H1 (cell line): ENCODE measurements at regions not wholly inside any gene's neighbourhood (a gene's known extent, or its start where the extent isn't known, plus 50 kb on each side); places are given as distances from the start of the nearest gene placed in this dataset.
A peak's percentile ranks its signal among the peaks of the same experiment; 100 is the strongest.

Experiments used
- CTCF ChIA-PET: fragments of 300-600 bp; sonication (Branson Sonifier 250); formaldehyde crosslinking; loops from one replicate; lab custom pipeline; 2021; ENCODE audit not compliant: partially characterized antibody; lab: Charles Lee
- POLR2A ChIA-PET: fragments of 300-600 bp; sonication (Branson Sonifier 250); formaldehyde crosslinking; loops from one replicate; lab custom pipeline; 2021; ENCODE audit warnings: inconsistent platforms; ENCODE audit not compliant: partially characterized antibody; lab: Charles Lee
- DNase-seq, 2 experiments: peaks; one replicate each; pipeline versions ENCODE4 v3.0.0 to v3.0.0-alpha.2; 2010 to 2022; ENCODE audit warnings: low spot score in 2 of 2, low read depth in 1 of 2, mixed read lengths in 1 of 2
- FAIRE-seq: peaks from 2 replicates; lab custom pipeline; 2011; peaks lifted over from hg19 to GRCh38; lab: Jason Lieb, UNC
- H2AFZ ChIP-seq: 2 replicates; pipeline ENCODE4 v1.8.1; 2012; ENCODE audit warnings: low read length, inconsistent platforms
- H2AK5ac ChIP-seq: 2 replicates; pipeline ENCODE4 v1.6.1; 2013; ENCODE audit warnings: low read depth, low read length
- H2BK120ac ChIP-seq: replicated peaks from 2 replicates; pipeline ENCODE3; 2013; ENCODE audit warnings: low read depth, low read length, inconsistent platforms
- H2BK12ac ChIP-seq: 2 replicates; pipeline ENCODE4 v1.6.1; 2013; ENCODE audit warnings: low read depth, low read length
- H2BK15ac ChIP-seq: 2 replicates; pipeline ENCODE4 v1.6.1; 2013; ENCODE audit warnings: low read length
- H2BK20ac ChIP-seq: 2 replicates; pipeline ENCODE4 v1.6.1; 2013; ENCODE audit warnings: low read length
- H2BK5ac ChIP-seq: 2 replicates; pipeline ENCODE4 v1.6.1; 2013; ENCODE audit warnings: low read depth, low read length
- H3K14ac ChIP-seq: 2 replicates; pipeline ENCODE4 v1.6.1; 2013; ENCODE audit warnings: inconsistent platforms; ENCODE audit not compliant: insufficient read length
- H3K18ac ChIP-seq: 2 replicates; pipeline ENCODE4 v1.6.1; 2013; ENCODE audit warnings: low read length; ENCODE audit errors: extremely low read depth
- H3K23ac ChIP-seq: 2 replicates; pipeline ENCODE4 v1.6.1; 2013; ENCODE audit warnings: inconsistent platforms; ENCODE audit not compliant: insufficient read length
- H3K23me2 ChIP-seq: 2 replicates; pipeline ENCODE4 v1.6.1; 2013; ENCODE audit warnings: low read depth, low read length
- H3K27ac ChIP-seq: 2 replicates; pipeline ENCODE4 v1.6.1; 2011; ENCODE audit warnings: low read depth, low read length, inconsistent platforms
- H3K27me3 ChIP-seq, 4 experiments: replicated peaks in 1 of 4; 1 replicate in 1 of 4; 2 replicates in 3 of 4; pipeline versions ENCODE4 v1.6.1 to v1.8.1; 2011 to 2013; ENCODE audit warnings: low read length in 3 of 4, mild to moderate bottlenecking in 3 of 4, inconsistent platforms in 2 of 4, mixed read lengths in 2 of 4, moderate library complexity in 1 of 4; ENCODE audit not compliant: control insufficient read depth in 3 of 4, insufficient read depth in 3 of 4; ENCODE audit errors: extremely low read depth in 1 of 4
- H3K36me3 ChIP-seq, 4 experiments: 2 replicates each; pipeline versions ENCODE4 v1.6.1 to v1.8.1; 2011 to 2013; ENCODE audit warnings: mild to moderate bottlenecking in 4 of 4, low read length in 3 of 4, moderate library complexity in 2 of 4, control low read depth in 1 of 4, inconsistent platforms in 1 of 4; ENCODE audit not compliant: insufficient read depth in 4 of 4, control insufficient read depth in 2 of 4
- H3K4ac ChIP-seq: replicated peaks from 2 replicates; pipeline ENCODE3; 2013; ENCODE audit warnings: low read length, low read depth, mixed read lengths, inconsistent platforms; ENCODE audit not compliant: insufficient read length
- H3K4me1 ChIP-seq, 4 experiments: replicated peaks in 1 of 4; 1 replicate in 1 of 4; 2 replicates in 3 of 4; pipeline versions ENCODE4 v1.6.1 to v1.8.1; 2011 to 2013; ENCODE audit warnings: low read length in 3 of 4, inconsistent platforms in 2 of 4, mixed read lengths in 1 of 4; ENCODE audit not compliant: insufficient read depth in 4 of 4, control insufficient read depth in 3 of 4
- H3K4me2 ChIP-seq, 2 experiments: 2 replicates each; pipeline versions ENCODE4 v1.6.1 to v1.8.1; 2011 to 2013; ENCODE audit warnings: low read depth in 2 of 2, low read length in 2 of 2, control low read depth in 1 of 2, inconsistent platforms in 1 of 2, mild to moderate bottlenecking in 1 of 2; ENCODE audit not compliant: insufficient read depth in 1 of 2
- H3K4me3 ChIP-seq, 4 experiments: fragments of 200-600, 300-600 bp in 1 of 4; sonication (generic), shearing (Covaris generic), sonication (Bioruptor Twin) in 1 of 4; 2 replicates each; pipeline versions ENCODE4 v1.5.1 to v1.8.1; 2011 to 2016; ENCODE audit warnings: low read length in 4 of 4, low read depth in 3 of 4, control low read depth in 2 of 4, inconsistent platforms in 2 of 4, mild to moderate bottlenecking in 2 of 4, mixed read lengths in 1 of 4, moderate library complexity in 1 of 4; ENCODE audit not compliant: insufficient read depth in 2 of 4; ENCODE audit errors: extremely low read depth in 1 of 4
- H3K56ac ChIP-seq: replicated peaks from 2 replicates; pipeline ENCODE3; 2013; ENCODE audit warnings: low read depth, mild to moderate bottlenecking, mixed read lengths, low read length, inconsistent platforms; ENCODE audit not compliant: insufficient read length
- H3K79me1 ChIP-seq: 2 replicates; pipeline ENCODE4 v1.6.1; 2013; ENCODE audit warnings: low read depth, low read length, control low read depth
- H3K79me2 ChIP-seq, 2 experiments: 2 replicates each; pipeline versions ENCODE4 v1.6.1 to v1.8.1; 2012 to 2013; ENCODE audit warnings: low read length in 2 of 2, mild to moderate bottlenecking in 2 of 2, inconsistent platforms in 1 of 2; ENCODE audit not compliant: insufficient read depth in 2 of 2, control insufficient read depth in 1 of 2
- H3K9ac ChIP-seq, 4 experiments: replicated peaks in 1 of 4; 1 replicate in 1 of 4; 2 replicates in 3 of 4; pipeline versions ENCODE4 v1.6.1 to v1.8.1; 2011 to 2013; ENCODE audit warnings: low read depth in 3 of 4, low read length in 3 of 4, control low read depth in 2 of 4, mild to moderate bottlenecking in 2 of 4, moderate library complexity in 2 of 4, inconsistent platforms in 1 of 4; ENCODE audit errors: extremely low read depth in 1 of 4
- H3K9me3 ChIP-seq, 2 experiments: 2 replicates each; pipeline versions ENCODE4 v1.6.1 to v1.8.1; 2012 to 2013; ENCODE audit warnings: mild to moderate bottlenecking in 2 of 2, moderate library complexity in 2 of 2, control low read depth in 1 of 2, inconsistent platforms in 1 of 2, low read depth in 1 of 2, low read length in 1 of 2, mixed read lengths in 1 of 2; ENCODE audit not compliant: insufficient read depth in 2 of 2
- H4K20me1 ChIP-seq, 2 experiments: replicated peaks in 1 of 2; 2 replicates each; pipeline versions ENCODE3 to v1.8.1; 2011 to 2013; ENCODE audit warnings: inconsistent platforms in 2 of 2, low read length in 2 of 2, mild to moderate bottlenecking in 1 of 2; ENCODE audit not compliant: insufficient read depth in 2 of 2, control insufficient read depth in 1 of 2
- H4K5ac ChIP-seq: 2 replicates; pipeline ENCODE4 v1.6.1; 2013; ENCODE audit warnings: low read length, low read depth, mixed read lengths, inconsistent platforms; ENCODE audit not compliant: insufficient read length
- H4K8ac ChIP-seq: 2 replicates; pipeline ENCODE4 v1.8.0; 2013; ENCODE audit warnings: mild to moderate bottlenecking, moderate library complexity, low read length, inconsistent platforms; ENCODE audit not compliant: insufficient read depth; ENCODE audit errors: extremely low read depth
- H4K91ac ChIP-seq: replicated peaks from 2 replicates; pipeline ENCODE3; 2013; ENCODE audit warnings: low read length, mixed read lengths, inconsistent platforms; ENCODE audit not compliant: insufficient read length
- ASH2L ChIP-seq: fragments of 200-600, 300-600 bp; sonication (generic); IDR thresholded peaks from one replicate; pipeline ENCODE4 v1.7.1; 2017; ENCODE audit warnings: low read length
- NRF1 ChIP-seq: IDR thresholded peaks from 2 replicates; pipeline ENCODE4 v1.6.1; 2011; ENCODE audit warnings: mild to moderate bottlenecking, low read depth, low read length, improper control_type of control experiment
- POU5F1 ChIP-seq: IDR thresholded peaks from 2 replicates; pipeline ENCODE4 v1.6.1; 2011; ENCODE audit warnings: low read depth, mild to moderate bottlenecking, low read length, moderate library complexity
- SIN3A ChIP-seq, 2 experiments: IDR thresholded peaks in 1 of 2; conservative IDR thresholded peaks in 1 of 2; 2 replicates each; pipeline ENCODE4 v1.6.1; 2011 to 2012; ENCODE audit warnings: low read length in 2 of 2, improper control_type of control experiment in 1 of 2, low read depth in 1 of 2, mild to moderate bottlenecking in 1 of 2
- SRF ChIP-seq: IDR thresholded peaks from 2 replicates; pipeline ENCODE4 v1.6.1; 2011; ENCODE audit warnings: mild to moderate bottlenecking, low read depth, low read length, moderate library complexity
- SUZ12 ChIP-seq: fragments of 200-600 bp; sonication (generic); IDR thresholded peaks from 2 replicates; pipeline ENCODE4 v1.6.1; 2012; ENCODE audit warnings: mild to moderate bottlenecking, inconsistent platforms, low read length, moderate library complexity, mixed read lengths
- TAF7 ChIP-seq: optimal IDR thresholded peaks from 2 replicates; pipeline ENCODE3; 2011; ENCODE audit warnings: low read depth, mild to moderate bottlenecking, inconsistent platforms, low read length, moderate library complexity, borderline replicate concordance
- USF2 ChIP-seq: IDR thresholded peaks from 2 replicates; pipeline ENCODE4 v1.6.1; 2011; ENCODE audit warnings: low read length, improper control_type of control experiment
- WGBS, 2 experiments: shearing (Covaris generic) in 1 of 2; methylation state at CpG; one replicate each; pipeline versions ENCODE4 v1.1.6 to v1.1.7; 2013 to 2015; ENCODE audit warnings: low lambda C conversion rate in 2 of 2, mixed read lengths in 2 of 2, inconsistent platforms in 1 of 2, low coverage in 1 of 2, missing lambda C conversion rate in 1 of 2; ENCODE audit not compliant: insufficient replicate concordance in 2 of 2, insufficient coverage in 1 of 2, insufficient read length in 1 of 2; ENCODE audit errors: extremely low coverage in 1 of 2, missing lambda C conversion rate in 1 of 2; 5-methylcytosine and 5-hydroxymethylcytosine counted together

- H3K4me1 ChIP-seq, result peaks cover 10 to 20% (median 11%) of the 10 kb centered on the region in 4 experiments
- H3K27ac ChIP-seq, result no peak overlapping the region
- H2BK5ac ChIP-seq, result no peak overlapping the region
- no peak overlapping the region for H3K9ac ChIP-seq
- H4K20me1 ChIP-seq, result no peaks in the 10 kb centered on the region
- 92% methylated on average over 6 of the region's 6 CpGs; no CpG with 5 or more reads in 1 of the 2 experiments for WGBS, 2 experiments
- 0 out of 2 replicates have a peak overlapping the region, but pooled peaks have one; percentile 39 for H2AK5ac ChIP-seq
- no peak for TF ChIP-seq USF2
- no peak for TF ChIP-seq SRF
- TF ChIP-seq SUZ12, result no peak
- TF ChIP-seq POU5F1, result no peak
- TF ChIP-seq NRF1, result no peak
- TF ChIP-seq TAF7, result no peak
- TF ChIP-seq ASH2L, result no peak
- TF ChIP-seq SIN3A (conservative IDR thresholded peaks at IDR 0.05 in 1 of 2, IDR thresholded peaks at IDR 0.05 in 1 of 2; ENCODE audit: low read depth in 1 of 2, low read length in 2 of 2), result no peak
- no peaks in the 10 kb centered on the region for H3K79me2 ChIP-seq
- no peak overlapping the region for H3K18ac ChIP-seq
- DNase-seq, result no peak
- no peak overlapping the region for H2BK12ac ChIP-seq
- H4K91ac ChIP-seq, result no peak overlapping the region
- H3K4me3 ChIP-seq, result no peak overlapping the region
- H3K23me2 ChIP-seq, result peaks cover 3% of the 10 kb centered on the region; the same call in 1 of the 2 replicates
- H3K56ac ChIP-seq, result no peak overlapping the region
- no peak overlapping the region for H2BK120ac ChIP-seq
- H4K8ac ChIP-seq, result no peak overlapping the region
- H4K5ac ChIP-seq, result no peak overlapping the region
- ChIA-PET CTCF (interaction anchor here (0.6 to 15.0 kb wide), 10 partner anchors 8 to 199 kb away, joined by 3 to 234 read pairs (median 3); partner anchors contain the start of gene MLN), POLR2A (no interaction called here)
- no peaks in the 10 kb centered on the region; a peak in 3 of 7 replicates for H3K27me3 ChIP-seq
- no peaks in the 10 kb centered on the region for H3K9me3 ChIP-seq
- no peak overlapping the region; the same call in 1 of the 2 replicates for H2BK20ac ChIP-seq
- H3K4me2 ChIP-seq, result no peak overlapping the region
- H2AFZ ChIP-seq, result no peak overlapping the region
- H2BK15ac ChIP-seq, result no peak overlapping the region
- no peak for FAIRE-seq
- H3K79me1 ChIP-seq, result no peaks in the 10 kb centered on the region
- H3K4ac ChIP-seq, result no peak overlapping the region
- no peak overlapping the region for H3K14ac ChIP-seq
- no peaks in the 10 kb centered on the region for H3K36me3 ChIP-seq
- no peak overlapping the region for H3K23ac ChIP-seq
Observed at GRCh38 chr6:33955566-33955965, 151.8 kb upstream of the MLN start.
